Smooth muscle cell (in vitro differentiated cells): ENCODE measurements at regions not wholly inside any gene's neighbourhood (a gene's known extent, or its start where the extent isn't known, plus 50 kb on each side); places are given as distances from the start of the nearest gene placed in this dataset.

Experiments
- DNase-seq: peaks from one replicate; lab custom pipeline; 2025; ENCODE audit not compliant: unreplicated experiment; lab: John Stamatoyannopoulos, UW
- H2AFZ ChIP-seq: fragments of 200-600 bp; sonication (generic); 2 replicates; pipeline ENCODE4 v1.6.0; 2016; ENCODE audit warnings: antibody characterized with exemption, low read depth, mild to moderate bottlenecking
- H3F3A ChIP-seq: fragments of 200-600 bp; sonication (generic); 2 replicates; pipeline ENCODE4 v1.6.0; 2017; ENCODE audit warnings: antibody characterized with exemption, low read depth
- H3K27ac ChIP-seq: fragments of 200-600 bp; sonication (generic); 2 replicates; pipeline ENCODE4 v1.5.1; 2016; ENCODE audit warnings: low read depth, mild to moderate bottlenecking
- H3K27me3 ChIP-seq: fragments of 200-600 bp; sonication (generic); 2 replicates; pipeline ENCODE4 v1.6.1; 2016; ENCODE audit warnings: low read depth, mild to moderate bottlenecking
- H3K36me3 ChIP-seq: fragments of 200-600 bp; sonication (generic); 2 replicates; pipeline ENCODE4 v1.5.1; 2016; ENCODE audit warnings: low read depth
- H3K4me1 ChIP-seq: fragments of 200-600 bp; sonication (generic); 2 replicates; pipeline ENCODE4 v1.5.1; 2016; ENCODE audit warnings: low read depth
- H3K4me2 ChIP-seq: fragments of 200-600 bp; sonication (generic); 2 replicates; pipeline ENCODE4 v1.6.0; 2016; ENCODE audit warnings: mild to moderate bottlenecking
- H3K4me3 ChIP-seq: fragments of 200-600 bp; sonication (generic); 2 replicates; pipeline ENCODE4 v1.5.1; 2016; ENCODE audit warnings: mild to moderate bottlenecking
- H3K79me2 ChIP-seq: fragments of 200-600 bp; sonication (generic); 2 replicates; pipeline ENCODE4 v1.6.0; 2016; ENCODE audit warnings: low read depth, mild to moderate bottlenecking
- H3K9ac ChIP-seq: fragments of 200-600 bp; sonication (generic); 2 replicates; pipeline ENCODE4 v1.6.0; 2016; ENCODE audit warnings: low read depth
- H3K9me3 ChIP-seq: fragments of 200-600 bp; sonication (generic); replicated peaks from 2 replicates; pipeline ENCODE4 v1.5.1; 2016; ENCODE audit warnings: low read depth
- H4K20me1 ChIP-seq: fragments of 200-600 bp; sonication (generic); 2 replicates; pipeline ENCODE4 v1.6.0; 2016; ENCODE audit warnings: low read depth
- CTCF ChIP-seq: fragments of 200-600 bp; sonication (generic); IDR thresholded peaks from 2 replicates; pipeline ENCODE4 v1.5.1; 2017; ENCODE audit warnings: borderline replicate concordance, mild to moderate bottlenecking, antibody characterized with exemption; ENCODE audit not compliant: insufficient read depth, poor library complexity, severe bottlenecking
- WGBS: methylation state at CpG from one replicate; pipeline ENCODE4 v1.1.7; 2016; ENCODE audit warnings: low lambda C conversion rate; 5-methylcytosine and 5-hydroxymethylcytosine counted together

DNA sequence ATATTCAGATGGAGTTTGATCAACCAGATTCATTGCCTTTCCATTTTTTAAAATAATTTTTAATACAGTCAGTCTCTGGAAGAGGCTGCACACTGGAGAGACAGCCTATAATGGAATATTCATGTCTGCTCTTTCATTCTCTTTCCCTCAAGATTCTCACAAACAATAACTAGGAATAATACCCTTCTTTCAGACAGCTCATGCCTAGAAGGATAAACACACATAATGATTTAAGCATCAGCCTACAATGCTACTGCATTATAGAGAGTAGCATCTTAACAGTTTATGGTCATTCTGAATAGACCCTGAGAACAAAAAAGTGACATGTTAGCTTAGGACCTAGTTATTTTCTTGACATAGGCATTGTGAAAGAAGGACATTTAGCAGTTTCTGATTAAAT is 1692.3 kb downstream of the GRIK2 start:
- no peak for TF ChIP-seq CTCF
- no peak overlapping the region for H3K27ac ChIP-seq
- no peaks in the 10 kb centered on the region for H3K9me3 ChIP-seq
- no peaks in the 10 kb centered on the region for H3K79me2 ChIP-seq
- no peak for DNase-seq
- H3K4me3 ChIP-seq: no peak overlapping the region
- H3F3A ChIP-seq: no peaks in the 10 kb centered on the region
- H4K20me1 ChIP-seq: no peaks in the 10 kb centered on the region
- H2AFZ ChIP-seq: no peak overlapping the region
- H3K4me2 ChIP-seq: no peak overlapping the region
- no peak overlapping the region for H3K9ac ChIP-seq
- H3K4me1 ChIP-seq: no peaks in the 10 kb centered on the region
- H3K27me3 ChIP-seq: no peaks in the 10 kb centered on the region
- H3K36me3 ChIP-seq: no peaks in the 10 kb centered on the region

DNA sequence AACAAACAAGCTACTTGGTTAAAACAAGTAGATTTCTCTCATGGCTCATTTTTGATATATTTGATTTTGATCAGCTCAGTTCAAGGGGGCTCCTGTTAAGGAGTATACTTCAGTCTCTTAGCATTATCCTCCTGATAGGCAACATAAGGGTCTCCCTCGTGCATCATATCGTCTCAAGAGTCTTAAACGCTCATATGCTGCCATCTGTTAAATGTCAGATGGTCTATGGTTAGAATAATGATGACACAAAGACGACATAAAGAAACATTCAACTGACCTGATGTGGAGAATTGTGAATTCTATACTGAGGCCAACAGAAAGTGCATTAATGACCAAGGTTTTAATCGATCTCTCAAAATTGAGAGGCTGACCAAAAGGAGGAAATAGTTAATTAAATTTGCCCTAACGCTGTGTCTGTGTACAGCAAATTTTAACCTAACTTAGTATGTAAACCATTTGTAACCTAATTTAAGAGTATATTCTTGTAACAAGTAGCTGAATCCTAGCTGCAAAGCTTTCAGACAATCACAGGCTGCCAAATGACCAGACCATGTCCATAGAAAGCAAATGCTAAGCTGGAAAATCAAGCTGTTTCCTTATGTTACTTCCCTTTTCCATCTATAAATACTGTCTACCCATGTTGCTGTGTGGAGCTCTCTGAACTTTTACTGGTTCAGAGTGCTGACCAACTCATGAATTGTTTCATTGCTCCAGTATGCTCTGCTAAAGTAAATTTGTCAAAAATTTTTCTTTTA is 1688.5 kb downstream of the GRIK2 start:
- no peaks in the 10 kb centered on the region for H3F3A ChIP-seq
- H3K4me3 ChIP-seq: no peak overlapping the region
- no peaks in the 10 kb centered on the region for H3K27me3 ChIP-seq
- WGBS: 81% methylated on average over 6 of the region's 6 CpGs
- no peak for DNase-seq
- H2AFZ ChIP-seq: no peak overlapping the region
- TF ChIP-seq CTCF: no peak
- no peak overlapping the region for H3K4me2 ChIP-seq
- no peak overlapping the region for H3K9ac ChIP-seq
- no peaks in the 10 kb centered on the region for H4K20me1 ChIP-seq
- H3K27ac ChIP-seq: no peak overlapping the region
- H3K79me2 ChIP-seq: no peaks in the 10 kb centered on the region
- H3K4me1 ChIP-seq: no peaks in the 10 kb centered on the region
- no peaks in the 10 kb centered on the region for H3K9me3 ChIP-seq
- H3K36me3 ChIP-seq: no peaks in the 10 kb centered on the region

DNA sequence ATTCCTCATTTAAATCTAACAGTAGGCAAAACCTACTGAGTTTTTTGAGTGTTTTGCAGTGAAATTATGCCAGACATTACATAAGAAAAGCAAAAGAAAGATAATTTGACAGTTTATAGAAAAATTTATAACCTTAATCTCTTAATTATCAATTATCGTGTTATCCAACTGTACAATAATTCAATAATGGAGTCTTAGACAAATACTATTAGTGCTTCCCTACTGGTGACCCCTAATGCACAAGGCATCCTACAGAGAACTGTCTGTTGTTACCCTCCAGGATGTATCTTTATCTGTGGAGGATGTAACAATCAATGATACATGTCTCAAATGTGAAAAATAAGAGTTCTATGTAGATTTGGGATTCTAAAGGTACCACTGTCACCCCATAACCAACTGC is 1687.6 kb downstream of the GRIK2 start:
- no peaks in the 10 kb centered on the region for H3K27me3 ChIP-seq
- TF ChIP-seq CTCF: no peak
- no peak overlapping the region for H2AFZ ChIP-seq
- H4K20me1 ChIP-seq: no peaks in the 10 kb centered on the region
- DNase-seq: no peak
- no peak overlapping the region for H3K4me2 ChIP-seq
- no peak overlapping the region for H3K9ac ChIP-seq
- no peak overlapping the region for H3K27ac ChIP-seq
- H3K4me3 ChIP-seq: no peak overlapping the region
- no peaks in the 10 kb centered on the region for H3K36me3 ChIP-seq
- no peaks in the 10 kb centered on the region for H3K79me2 ChIP-seq
- no peaks in the 10 kb centered on the region for H3K4me1 ChIP-seq
- H3K9me3 ChIP-seq: no peaks in the 10 kb centered on the region
- H3F3A ChIP-seq: no peaks in the 10 kb centered on the region
- 93% methylated on average over 1 of the region's 1 CpG for WGBS

- H3K27me3 ChIP-seq: no peaks in the 10 kb centered on the region
- H3K79me2 ChIP-seq: no peaks in the 10 kb centered on the region
- no peak overlapping the region for H2AFZ ChIP-seq
- H3K9ac ChIP-seq: no peak overlapping the region
- no peak for TF ChIP-seq CTCF
- DNase-seq: no peak
- H3K36me3 ChIP-seq: no peaks in the 10 kb centered on the region
- no peak overlapping the region for H3K27ac ChIP-seq
- H3K4me1 ChIP-seq: no peaks in the 10 kb centered on the region
- no peaks in the 10 kb centered on the region for H3F3A ChIP-seq
- 95% methylated on average over 3 of the region's 3 CpGs for WGBS
- no peaks in the 10 kb centered on the region for H3K9me3 ChIP-seq
- H3K4me2 ChIP-seq: no peak overlapping the region
- H3K4me3 ChIP-seq: no peak overlapping the region
- no peaks in the 10 kb centered on the region for H4K20me1 ChIP-seq
Observed at GRCh38 chr6:103080497-103080896, 1687.0 kb downstream of the GRIK2 start.
